ENCODE measurements at regions not wholly inside any gene's neighbourhood (a gene's known extent, or its start where the extent isn't known, plus 50 kb on each side); places are given as distances from the start of the nearest gene placed in this dataset.
"Not testable (repeated sequence)": the region's sequence is repeated elsewhere in the genome, so short reads cannot be mapped to it uniquely, and the experiment has no call there.

- no peak for DNase-seq (ENCODE audit: low read depth in 2 of 2)
These were observed 401.1 kb upstream of the CHAC2 start for GRCh38 chr2:53366543-53366942.

- no peak for DNase-seq (ENCODE audit: low read depth in 2 of 2)
These were observed 404.7 kb upstream of the CHAC2 start for GRCh38 chr2:53362934-53363333.

GRCh38 chr2:53356291-53356905 lies 411.2 kb upstream of the CHAC2 start:
- no peak for DNase-seq (ENCODE audit: low read depth in 2 of 2)

GRCh38 chr2:53353135-53354114 lies 414.2 kb upstream of the CHAC2 start:
- no peak for DNase-seq (ENCODE audit: low read depth in 2 of 2)

- DNase-seq (ENCODE audit: low read depth in 2 of 2) = no peak
These were observed 420.3 kb upstream of the CHAC2 start for GRCh38 chr2:53347269-53347668.

- no peak for DNase-seq (ENCODE audit: low read depth in 2 of 2)
These were observed 425.4 kb upstream of the CHAC2 start for GRCh38 chr2:53342248-53342647.

GRCh38 chr2:53334610-53335009 lies 433.0 kb upstream of the CHAC2 start:
- DNase-seq (ENCODE audit: low read depth in 2 of 2) = no peak

GRCh38 chr2:53331667-53332066 lies 435.9 kb upstream of the CHAC2 start:
- no peak for DNase-seq (ENCODE audit: low read depth in 2 of 2)

GRCh38 chr2:53317861-53318260 lies 449.7 kb upstream of the CHAC2 start:
- DNase-seq (ENCODE audit: low read depth in 2 of 2) = no peak

- DNase-seq (ENCODE audit: low read depth in 2 of 2) = no peak
These were observed 452.5 kb upstream of the CHAC2 start for GRCh38 chr2:53315149-53315548.

GRCh38 chr2:53314718-53315117 lies 452.9 kb upstream of the CHAC2 start:
- no peak for DNase-seq (ENCODE audit: low read depth in 2 of 2)

- not testable (repeated sequence) for DNase-seq (ENCODE audit: low read depth in 2 of 2)
These were observed 454.0 kb upstream of the CHAC2 start for GRCh38 chr2:53313644-53314043.

GRCh38 chr2:53312721-53313120 lies 454.9 kb upstream of the CHAC2 start:
- no peak for DNase-seq (ENCODE audit: low read depth in 2 of 2)

- no peak for DNase-seq (ENCODE audit: low read depth in 2 of 2)
These were observed 455.4 kb upstream of the CHAC2 start for GRCh38 chr2:53312181-53312580.

- DNase-seq (ENCODE audit: low read depth in 2 of 2) = no peak
These were observed 464.5 kb upstream of the CHAC2 start for GRCh38 chr2:53303012-53303578.

GRCh38 chr2:53302455-53302854 lies 465.1 kb upstream of the CHAC2 start:
- DNase-seq (ENCODE audit: low read depth in 2 of 2) = no peak

- DNase-seq (ENCODE audit: low read depth in 2 of 2) = no peak
These were observed 478.1 kb upstream of the CHAC2 start for GRCh38 chr2:53289309-53290006.

- no peak for DNase-seq (ENCODE audit: low read depth in 2 of 2)
These were observed 481.3 kb upstream of the CHAC2 start for GRCh38 chr2:53286345-53286744.

- DNase-seq (ENCODE audit: low read depth in 2 of 2) = no peak
These were observed 491.9 kb upstream of the CHAC2 start for GRCh38 chr2:53275743-53276142.

GRCh38 chr2:53268626-53269025 lies 499.0 kb upstream of the CHAC2 start:
- DNase-seq (ENCODE audit: low read depth in 2 of 2) = no peak

GRCh38 chr2:53268086-53268485 lies 499.5 kb upstream of the CHAC2 start:
- DNase-seq (ENCODE audit: low read depth in 2 of 2) = no peak

Measured in fibroblast of skin of left biceps (primary cell).